ENCODE measurements at regions not wholly inside any gene's neighbourhood (a gene's known extent, or its start where the extent isn't known, plus 50 kb on each side); places are given as distances from the start of the nearest gene placed in this dataset.

- TF ChIP-seq CTCF (IDR thresholded peaks at IDR 0.05) (no peak), POLR2A (IDR thresholded peaks at IDR 0.05) (no peak)
Observed at GRCh38 chr4:11323771-11324170, 104.9 kb downstream of the HS3ST1 start.
